Right atrium auricular region (tissue), 2 donors: ENCODE measurements at regions not wholly inside any gene's neighbourhood (a gene's known extent, or its start where the extent isn't known, plus 50 kb on each side); places are given as distances from the start of the nearest gene placed in this dataset.
"Not testable (repeated sequence)": the region's sequence is repeated elsewhere in the genome, so short reads cannot be mapped to it uniquely, and the experiment has no call there.

Experiments
- DNase-seq: peaks from one replicate; pipeline ENCODE4 v3.0.0-alpha.2; 2019; ENCODE audit warnings: low spot score
- H3K27ac ChIP-seq, 2 donors: fragments of 200-600 bp; sonication (generic); 1 replicate in 1 of 2; 2 replicates in 1 of 2; pipeline ENCODE4 v1.5.1; 2016 to 2019
- H3K27me3 ChIP-seq, 2 donors: fragments of 200-600 bp; sonication (generic); one replicate each; pipeline versions ENCODE4 v1.5.1 to v1.6.0; 2017 to 2019
- H3K36me3 ChIP-seq: fragments of 200-600 bp; sonication (generic); one replicate; pipeline ENCODE4 v1.5.1; 2016
- H3K4me1 ChIP-seq, 2 donors: fragments of 200-600 bp; sonication (generic); one replicate each; pipeline versions ENCODE4 v1.5.1 to v1.6.0; 2017 to 2019
- H3K4me3 ChIP-seq, 2 donors: fragments of 200-600 bp; sonication (generic); 1 replicate in 1 of 2; 2 replicates in 1 of 2; pipeline ENCODE4 v1.5.1; 2017 to 2019; ENCODE audit warnings: mild to moderate bottlenecking in 1 of 2, moderate library complexity in 1 of 2
- H3K9me3 ChIP-seq, 2 donors: fragments of 200-600 bp; sonication (generic); one replicate each; pipeline ENCODE4 v1.5.1; 2019

GRCh38 chr7:150158696-150159095 lies 164.5 kb upstream of the LRRC61 start:
- not testable (repeated sequence) for H3K27ac ChIP-seq, H3K9me3 ChIP-seq, H3K4me3 ChIP-seq, H3K4me1 ChIP-seq, DNase-seq, H3K27me3 ChIP-seq, H3K36me3 ChIP-seq

GRCh38 chr7:150169515-150169914 lies 153.6 kb upstream of the LRRC61 start:
- H3K4me1 ChIP-seq, H3K27me3 ChIP-seq, H3K27ac ChIP-seq, H3K4me3 ChIP-seq, H3K9me3 ChIP-seq, DNase-seq, H3K36me3 ChIP-seq: not testable (repeated sequence)

- DNase-seq, H3K36me3 ChIP-seq, H3K4me1 ChIP-seq, H3K4me3 ChIP-seq, H3K27ac ChIP-seq, H3K9me3 ChIP-seq, H3K27me3 ChIP-seq: not testable (repeated sequence)
Observed at GRCh38 chr7:150169943-150170490, 153.1 kb upstream of the LRRC61 start.

GRCh38 chr7:150183602-150184001 lies 139.6 kb upstream of the LRRC61 start:
- H3K4me3 ChIP-seq, H3K27me3 ChIP-seq, DNase-seq, H3K9me3 ChIP-seq, H3K36me3 ChIP-seq, H3K4me1 ChIP-seq, H3K27ac ChIP-seq: not testable (repeated sequence)

- not testable (repeated sequence) for H3K4me1 ChIP-seq, H3K36me3 ChIP-seq, H3K27me3 ChIP-seq, H3K27ac ChIP-seq, H3K9me3 ChIP-seq, H3K4me3 ChIP-seq, DNase-seq
Observed at GRCh38 chr7:150189963-150190362, 133.2 kb upstream of the LRRC61 start.

- not testable (repeated sequence) for H3K9me3 ChIP-seq, H3K27ac ChIP-seq, H3K27me3 ChIP-seq, H3K4me1 ChIP-seq, H3K4me3 ChIP-seq, DNase-seq, H3K36me3 ChIP-seq
Observed at GRCh38 chr7:150192541-150192940, 130.6 kb upstream of the LRRC61 start.

- H3K36me3 ChIP-seq, DNase-seq, H3K27ac ChIP-seq, H3K27me3 ChIP-seq, H3K4me3 ChIP-seq, H3K9me3 ChIP-seq, H3K4me1 ChIP-seq: not testable (repeated sequence)
Observed at GRCh38 chr7:150193866-150194265, 129.3 kb upstream of the LRRC61 start.
